ENCODE measurements at regions not wholly inside any gene's neighbourhood (a gene's known extent, or its start where the extent isn't known, plus 50 kb on each side); places are given as distances from the start of the nearest gene placed in this dataset.

GRCh38 chr10:53476650-53477312 lies 704.2 kb upstream of the MBL2 start:
- no peaks in the 10 kb centered on the region for H3K79me2 ChIP-seq (ENCODE audit: insufficient read depth, low read length)
- H3K4me3 ChIP-seq (ENCODE audit: low read depth, low read length, poor library complexity, severe bottlenecking), result no peak overlapping the region
- no peak overlapping the region for H3K4me2 ChIP-seq (ENCODE audit: low read length)
- H2AFZ ChIP-seq (ENCODE audit: low read length), result no peak overlapping the region
- TF ChIP-seq CTCF (IDR thresholded peaks at IDR 0.05; ENCODE audit: low read length) (no peak), EZH2 (IDR thresholded peaks at IDR 0.05; ENCODE audit: borderline replicate concordance, low read length) (no peak)
- no peaks in the 10 kb centered on the region for H3K9me2 ChIP-seq (ENCODE audit: low read depth, low read length)
- H3K4me1 ChIP-seq (ENCODE audit: insufficient read depth, low read length, severe bottlenecking), result no peaks in the 10 kb centered on the region
- no peak overlapping the region for H3K27ac ChIP-seq (ENCODE audit: low read depth, low read length, poor library complexity, severe bottlenecking)
- H3K9me3 ChIP-seq (ENCODE audit: low read length), result no peaks in the 10 kb centered on the region
- H3K36me3 ChIP-seq (ENCODE audit: insufficient read depth, low read length), result no peaks in the 10 kb centered on the region
- no peaks in the 10 kb centered on the region for H3K27me3 ChIP-seq (ENCODE audit: insufficient read depth, low read length)
- no peaks in the 10 kb centered on the region for H4K20me1 ChIP-seq (ENCODE audit: insufficient read depth, low read length)
- no peak overlapping the region for H3K9ac ChIP-seq (ENCODE audit: low read length)
- no peaks in the 10 kb centered on the region for H3F3A ChIP-seq (ENCODE audit: insufficient read depth, low read length)

GRCh38 chr10:53469383-53469782 lies 696.8 kb upstream of the MBL2 start:
- Histone ChIP-seq H3K4me3 (ENCODE audit: low read depth, low read length, poor library complexity, severe bottlenecking) (no peak overlapping the region), H3K4me1 (ENCODE audit: insufficient read depth, low read length, severe bottlenecking) (no peaks in the 10 kb centered on the region), H3K4me2 (ENCODE audit: low read length) (no peak overlapping the region), H3F3A (ENCODE audit: insufficient read depth, low read length) (no peaks in the 10 kb centered on the region), H3K27me3 (ENCODE audit: insufficient read depth, low read length) (no peaks in the 10 kb centered on the region), H3K27ac (ENCODE audit: low read depth, low read length, poor library complexity, severe bottlenecking) (no peak overlapping the region), H3K9me2 (ENCODE audit: low read depth, low read length) (no peaks in the 10 kb centered on the region), H2AFZ (ENCODE audit: low read length) (no peak overlapping the region), H3K9ac (ENCODE audit: low read length) (no peak overlapping the region), H3K9me3 (ENCODE audit: low read length) (no peaks in the 10 kb centered on the region), H3K79me2 (ENCODE audit: insufficient read depth, low read length) (no peaks in the 10 kb centered on the region), H3K36me3 (ENCODE audit: insufficient read depth, low read length) (no peaks in the 10 kb centered on the region), H4K20me1 (ENCODE audit: insufficient read depth, low read length) (no peaks in the 10 kb centered on the region)
- TF ChIP-seq CTCF (IDR thresholded peaks at IDR 0.05; ENCODE audit: low read length) (no peak), EZH2 (IDR thresholded peaks at IDR 0.05; ENCODE audit: borderline replicate concordance, low read length) (no peak)

GRCh38 chr10:53463539-53463938 lies 691.0 kb upstream of the MBL2 start:
- no peaks in the 10 kb centered on the region for H3K9me3 ChIP-seq (ENCODE audit: low read length)
- no peaks in the 10 kb centered on the region for H3F3A ChIP-seq (ENCODE audit: insufficient read depth, low read length)
- no peaks in the 10 kb centered on the region for H3K27me3 ChIP-seq (ENCODE audit: insufficient read depth, low read length)
- no peaks in the 10 kb centered on the region for H3K36me3 ChIP-seq (ENCODE audit: insufficient read depth, low read length)
- H4K20me1 ChIP-seq (ENCODE audit: insufficient read depth, low read length), result no peaks in the 10 kb centered on the region
- H3K9me2 ChIP-seq (ENCODE audit: low read depth, low read length), result no peaks in the 10 kb centered on the region
- TF ChIP-seq CTCF (IDR thresholded peaks at IDR 0.05; ENCODE audit: low read length) (no peak), EZH2 (IDR thresholded peaks at IDR 0.05; ENCODE audit: borderline replicate concordance, low read length) (no peak)
- no peak overlapping the region for H3K9ac ChIP-seq (ENCODE audit: low read length)
- H3K4me3 ChIP-seq (ENCODE audit: low read depth, low read length, poor library complexity, severe bottlenecking), result no peak overlapping the region
- H2AFZ ChIP-seq (ENCODE audit: low read length), result no peak overlapping the region
- no peaks in the 10 kb centered on the region for H3K4me1 ChIP-seq (ENCODE audit: insufficient read depth, low read length, severe bottlenecking)
- no peaks in the 10 kb centered on the region for H3K79me2 ChIP-seq (ENCODE audit: insufficient read depth, low read length)
- no peak overlapping the region for H3K27ac ChIP-seq (ENCODE audit: low read depth, low read length, poor library complexity, severe bottlenecking)
- H3K4me2 ChIP-seq (ENCODE audit: low read length), result no peak overlapping the region

All from OCI-LY1 (cell line).